ENCODE measurements at regions not wholly inside any gene's neighbourhood (a gene's known extent, or its start where the extent isn't known, plus 50 kb on each side); places are given as distances from the start of the nearest gene placed in this dataset.

- TF ChIP-seq CTCF (conservative IDR thresholded peaks at IDR 0.05) (no peak), ZFX (IDR thresholded peaks at IDR 0.05) (no peak)
- H3K27ac ChIP-seq = no peak overlapping the region
Measured at GRCh38 chr12:11946161-11946560, 124.6 kb upstream of the BCL2L14 start.

GRCh38 chr12:11947213-11947612 lies 123.5 kb upstream of the BCL2L14 start:
- TF ChIP-seq ZFX (IDR thresholded peaks at IDR 0.05) (no peak), CTCF (conservative IDR thresholded peaks at IDR 0.05) (no peak)
- H3K27ac ChIP-seq = no peak overlapping the region

- peak overlapping the region; percentile 39 for H3K27ac ChIP-seq
- no peak for TF ChIP-seq CTCF (conservative IDR thresholded peaks at IDR 0.05)
- no peak for TF ChIP-seq ZFX (IDR thresholded peaks at IDR 0.05)
Measured at GRCh38 chr12:11949738-11950411, 120.9 kb upstream of the BCL2L14 start.

GRCh38 chr12:11951209-11951608 lies 119.5 kb upstream of the BCL2L14 start:
- no peak for TF ChIP-seq ZFX (IDR thresholded peaks at IDR 0.05)
- no peak for TF ChIP-seq CTCF (conservative IDR thresholded peaks at IDR 0.05)
- H3K27ac ChIP-seq = no peak overlapping the region

GRCh38 chr12:11953523-11953922 lies 117.2 kb upstream of the BCL2L14 start:
- TF ChIP-seq ZFX (IDR thresholded peaks at IDR 0.05) (no peak), CTCF (conservative IDR thresholded peaks at IDR 0.05) (no peak)
- no peak overlapping the region for H3K27ac ChIP-seq

- H3K27ac ChIP-seq = no peak overlapping the region
- TF ChIP-seq CTCF (conservative IDR thresholded peaks at IDR 0.05) = no peak
- TF ChIP-seq ZFX (IDR thresholded peaks at IDR 0.05) = no peak
Measured at GRCh38 chr12:11954181-11954580, 116.6 kb upstream of the BCL2L14 start.

GRCh38 chr12:11958221-11959091 lies 112.3 kb upstream of the BCL2L14 start:
- no peak overlapping the region for H3K27ac ChIP-seq
- no peak for TF ChIP-seq CTCF (conservative IDR thresholded peaks at IDR 0.05)
- TF ChIP-seq ZFX (IDR thresholded peaks at IDR 0.05) = no peak
